SU-DHL-6 (cell line): ENCODE measurements at regions not wholly inside any gene's neighbourhood (a gene's known extent, or its start where the extent isn't known, plus 50 kb on each side); places are given as distances from the start of the nearest gene placed in this dataset.
"Not testable (repeated sequence)": the region's sequence is repeated elsewhere in the genome, so short reads cannot be mapped to it uniquely, and the experiment has no call there.

Source experiments
- H2AFZ ChIP-seq: fragments of 200-600 bp; sonication (generic); 2 replicates; pipeline ENCODE4 v1.6.1; 2014; ENCODE audit warnings: low read depth, mild to moderate bottlenecking, moderate library complexity, mixed read lengths, antibody characterized with exemption, low read length; ENCODE audit not compliant: severe bottlenecking
- H3F3A ChIP-seq: fragments of 200-600 bp; shearing (Covaris generic); 2 replicates; pipeline ENCODE4 v1.6.0; 2016; ENCODE audit warnings: antibody characterized with exemption, mild to moderate bottlenecking; ENCODE audit not compliant: insufficient read depth
- H3K27ac ChIP-seq: fragments of 200-600 bp; sonication (generic); 2 replicates; pipeline ENCODE4 v1.5.1; 2016; ENCODE audit warnings: low read depth, mild to moderate bottlenecking, low read length, moderate library complexity, mixed read lengths
- H3K27me3 ChIP-seq: fragments of 200-600 bp; sonication (generic), shearing (Covaris generic); 2 replicates; pipeline ENCODE4 v1.6.0; 2014; ENCODE audit warnings: mild to moderate bottlenecking, low read length
- H3K36me3 ChIP-seq: fragments of 200-600 bp; sonication (generic); 2 replicates; pipeline ENCODE4 v1.6.1; 2014; ENCODE audit warnings: mild to moderate bottlenecking, low read length, mixed read lengths
- H3K4me2 ChIP-seq: fragments of 300-600, 200-600 bp; shearing (Covaris generic), sonication (generic); 2 replicates; pipeline ENCODE4 v1.6.0; 2014; ENCODE audit warnings: low read length, low read depth, mild to moderate bottlenecking; ENCODE audit not compliant: poor library complexity, severe bottlenecking
- H3K4me3 ChIP-seq: fragments of 200-600 bp; sonication (generic); 2 replicates; pipeline ENCODE4 v1.5.1; 2014; ENCODE audit warnings: antibody characterized with exemption, low read length, mild to moderate bottlenecking, mixed read lengths; ENCODE audit not compliant: insufficient read depth, poor library complexity, severe bottlenecking
- H3K79me2 ChIP-seq: fragments of 200-600 bp; sonication (generic); 2 replicates; pipeline ENCODE4 v1.6.1; 2014; ENCODE audit warnings: mild to moderate bottlenecking, low read length, moderate library complexity; ENCODE audit not compliant: insufficient read depth
- H3K9ac ChIP-seq: fragments of 200-600 bp; sonication (generic); 2 replicates; pipeline ENCODE4 v1.7.0; 2014; ENCODE audit warnings: mild to moderate bottlenecking, low read length
- H3K9me2 ChIP-seq: fragments of 200-600 bp; sonication (generic); replicated peaks from 2 replicates; pipeline ENCODE4 v1.6.1; 2014; ENCODE audit warnings: low read length; ENCODE audit not compliant: insufficient read depth
- H3K9me3 ChIP-seq: fragments of 200-600 bp; sonication (generic); 2 replicates; pipeline ENCODE4 v1.6.1; 2014; ENCODE audit warnings: low read length, mixed read lengths; ENCODE audit not compliant: insufficient read depth
- H4K20me1 ChIP-seq: fragments of 200-600 bp; sonication (generic); 2 replicates; pipeline ENCODE4 v1.6.1; 2014; ENCODE audit warnings: low read depth, mild to moderate bottlenecking, antibody characterized with exemption, low read length, moderate library complexity, mixed read lengths
- CTCF ChIP-seq: fragments of 200-600 bp; sonication (generic); IDR thresholded peaks from one replicate; pipeline ENCODE4 v1.5.1; 2017; ENCODE audit warnings: antibody characterized with exemption, mild to moderate bottlenecking, low read length, moderate library complexity; ENCODE audit not compliant: insufficient read depth, poor library complexity, severe bottlenecking
- EZH2phosphoT487 ChIP-seq: fragments of 200-600 bp; sonication (generic), shearing (Covaris generic); conservative IDR thresholded peaks from 2 replicates; pipeline ENCODE4 v1.6.1; 2018; ENCODE audit warnings: mild to moderate bottlenecking, antibody characterized with exemption, low read length, moderate library complexity, mixed read lengths

- Histone ChIP-seq H3K4me3 (no peak overlapping the region), H3K4me2 (no peak overlapping the region), H3K36me3 (no peaks in the 10 kb centered on the region), H3F3A (no peaks in the 10 kb centered on the region), H3K9ac (no peak overlapping the region), H3K79me2 (no peaks in the 10 kb centered on the region), H4K20me1 (no peaks in the 10 kb centered on the region), H3K27ac (no peak overlapping the region), H3K9me2 (no peaks in the 10 kb centered on the region), H3K9me3 (peaks cover 13% of the 10 kb centered on the region; the same call in 1 of the 2 replicates), H2AFZ (no peak overlapping the region), H3K27me3 (no peaks in the 10 kb centered on the region)
- TF ChIP-seq EZH2phosphoT487 (no peak), CTCF (no peak)
Observed at GRCh38 chr5:86463339-86463738, 154.4 kb upstream of the COX7C start.

- Histone ChIP-seq H4K20me1 (no peaks in the 10 kb centered on the region), H3K27ac (no peak overlapping the region), H3K4me3 (no peak overlapping the region), H3K9me2 (no peaks in the 10 kb centered on the region), H3K9me3 (peaks cover 13% of the 10 kb centered on the region; the same call in 1 of the 2 replicates), H2AFZ (no peak overlapping the region), H3K36me3 (no peaks in the 10 kb centered on the region), H3K9ac (no peak overlapping the region), H3F3A (no peaks in the 10 kb centered on the region), H3K4me2 (no peak overlapping the region), H3K27me3 (no peaks in the 10 kb centered on the region), H3K79me2 (no peaks in the 10 kb centered on the region)
- TF ChIP-seq CTCF = no peak
- TF ChIP-seq EZH2phosphoT487 = no peak
Observed at GRCh38 chr5:86465052-86465838, 152.5 kb upstream of the COX7C start.

DNA sequence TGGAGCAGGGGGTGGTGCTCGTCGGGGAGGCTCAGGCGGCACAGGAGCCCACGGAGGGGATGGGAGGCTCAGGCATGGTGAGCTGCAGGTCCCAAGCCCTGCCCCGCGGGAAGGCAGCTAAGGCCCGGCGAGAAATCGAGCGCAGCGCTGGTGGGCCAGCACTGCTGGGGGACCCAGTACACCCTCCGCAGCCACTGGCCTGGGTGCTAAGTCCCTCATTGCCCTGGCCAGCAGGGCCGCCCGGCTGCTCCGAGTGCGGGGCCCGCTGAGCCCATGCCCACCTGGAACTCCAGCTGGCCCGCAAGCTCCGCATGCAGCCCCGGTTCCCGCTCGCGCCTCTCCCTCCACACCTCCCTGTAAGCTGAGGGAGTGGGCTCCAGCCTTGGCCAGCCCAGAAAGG, 151.0 kb upstream of the COX7C start:
- peaks cover 13% of the 10 kb centered on the region; the same call in 1 of the 2 replicates for H3K9me3 ChIP-seq
- H3K4me2 ChIP-seq, H4K20me1 ChIP-seq: not testable (repeated sequence)

DNA sequence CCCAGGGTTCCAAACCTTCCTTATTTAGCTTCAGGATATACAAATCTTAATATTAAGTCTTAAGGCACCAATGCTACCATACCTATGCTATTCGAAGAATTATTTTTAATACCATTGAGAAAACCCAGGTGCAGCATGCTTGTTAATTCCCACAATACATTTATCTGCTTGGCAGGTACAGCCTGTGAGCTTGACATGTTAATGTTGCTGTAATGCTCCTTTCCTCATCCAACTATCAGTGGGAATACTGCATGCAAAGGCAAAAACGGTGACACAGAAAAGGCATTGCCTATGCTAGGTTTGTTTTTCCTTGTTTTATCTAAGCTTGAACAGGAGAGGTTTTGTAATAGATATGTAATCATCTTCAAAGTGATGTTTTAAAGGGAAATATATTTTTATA, 135.7 kb upstream of the COX7C start:
- Histone ChIP-seq H3K9me3 (no peaks in the 10 kb centered on the region), H3K27me3 (no peaks in the 10 kb centered on the region), H3K79me2 (no peaks in the 10 kb centered on the region), H3F3A (no peaks in the 10 kb centered on the region), H3K4me2 (no peak overlapping the region), H4K20me1 (no peaks in the 10 kb centered on the region), H3K36me3 (no peaks in the 10 kb centered on the region), H3K9ac (no peak overlapping the region), H3K9me2 (no peaks in the 10 kb centered on the region), H2AFZ (no peak overlapping the region), H3K4me3 (no peak overlapping the region), H3K27ac (no peak overlapping the region)
- TF ChIP-seq EZH2phosphoT487 (no peak), CTCF (no peak)

More for the DNA sequence above, 151.0 kb upstream of the COX7C start:
- H3K4me3 ChIP-seq, H3K27me3 ChIP-seq, H3K9ac ChIP-seq, H3K9me2 ChIP-seq, H3K79me2 ChIP-seq, H3F3A ChIP-seq, H3K27ac ChIP-seq, H2AFZ ChIP-seq, H3K36me3 ChIP-seq: not testable (repeated sequence)
